GM10266 (cell line): ENCODE measurements at regions not wholly inside any gene's neighbourhood (a gene's known extent, or its start where the extent isn't known, plus 50 kb on each side); places are given as distances from the start of the nearest gene placed in this dataset.

Experiments
- DNase-seq: peaks from one replicate; pipeline ENCODE4 v3.0.0; 2012; ENCODE audit errors: extremely low spot score
- TF ChIP-seq, protein P1 (sequence below): IDR thresholded peaks from 2 replicates; pipeline ENCODE4 v1.5.1; 2012; ENCODE audit warnings: mild to moderate bottlenecking, low read depth; ENCODE audit not compliant: control insufficient read depth, insufficient read depth; ENCODE audit errors: missing control alignments

- TF ChIP-seq, protein P1, sequence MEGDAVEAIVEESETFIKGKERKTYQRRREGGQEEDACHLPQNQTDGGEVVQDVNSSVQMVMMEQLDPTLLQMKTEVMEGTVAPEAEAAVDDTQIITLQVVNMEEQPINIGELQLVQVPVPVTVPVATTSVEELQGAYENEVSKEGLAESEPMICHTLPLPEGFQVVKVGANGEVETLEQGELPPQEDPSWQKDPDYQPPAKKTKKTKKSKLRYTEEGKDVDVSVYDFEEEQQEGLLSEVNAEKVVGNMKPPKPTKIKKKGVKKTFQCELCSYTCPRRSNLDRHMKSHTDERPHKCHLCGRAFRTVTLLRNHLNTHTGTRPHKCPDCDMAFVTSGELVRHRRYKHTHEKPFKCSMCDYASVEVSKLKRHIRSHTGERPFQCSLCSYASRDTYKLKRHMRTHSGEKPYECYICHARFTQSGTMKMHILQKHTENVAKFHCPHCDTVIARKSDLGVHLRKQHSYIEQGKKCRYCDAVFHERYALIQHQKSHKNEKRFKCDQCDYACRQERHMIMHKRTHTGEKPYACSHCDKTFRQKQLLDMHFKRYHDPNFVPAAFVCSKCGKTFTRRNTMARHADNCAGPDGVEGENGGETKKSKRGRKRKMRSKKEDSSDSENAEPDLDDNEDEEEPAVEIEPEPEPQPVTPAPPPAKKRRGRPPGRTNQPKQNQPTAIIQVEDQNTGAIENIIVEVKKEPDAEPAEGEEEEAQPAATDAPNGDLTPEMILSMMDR = no peak
Measured at GRCh38 chr19:23999821-24000610, 85.3 kb downstream of the ZNF726 start.

GRCh38 chr19:24000656-24001055, 86.0 kb downstream of the ZNF726 start:
- TF ChIP-seq, protein P1 = no peak
- DNase-seq = no peak

More at GRCh38 chr19:23999821-24000610, 85.3 kb downstream of the ZNF726 start:
- DNase-seq = no peak

GRCh38 chr19:24002256-24002945, 84.6 kb upstream of the ZNF254 start:
- no peak for DNase-seq
- TF ChIP-seq, protein P1 = no peak

DNA sequence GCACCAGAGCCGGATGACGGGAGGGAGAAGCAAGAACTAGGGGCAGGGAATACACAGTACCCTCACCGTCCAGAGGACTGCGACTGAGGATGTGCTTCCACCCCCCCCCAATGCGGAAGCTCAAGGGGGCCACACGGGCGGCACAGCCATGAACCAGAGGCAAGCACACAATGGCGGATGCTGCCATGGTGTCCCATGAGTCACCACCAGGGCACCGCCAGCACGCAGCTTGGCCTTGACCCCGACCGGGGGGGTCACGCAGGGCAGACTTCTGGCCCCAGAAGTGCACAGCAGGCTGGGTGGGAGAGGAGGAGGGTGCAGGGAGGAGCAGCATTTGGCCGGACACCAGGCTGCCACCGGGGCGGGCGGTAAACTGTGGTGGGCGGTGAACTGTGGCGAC, 83.5 kb upstream of the ZNF254 start:
- TF ChIP-seq, protein P1 = no peak
- DNase-seq = no peak

DNA sequence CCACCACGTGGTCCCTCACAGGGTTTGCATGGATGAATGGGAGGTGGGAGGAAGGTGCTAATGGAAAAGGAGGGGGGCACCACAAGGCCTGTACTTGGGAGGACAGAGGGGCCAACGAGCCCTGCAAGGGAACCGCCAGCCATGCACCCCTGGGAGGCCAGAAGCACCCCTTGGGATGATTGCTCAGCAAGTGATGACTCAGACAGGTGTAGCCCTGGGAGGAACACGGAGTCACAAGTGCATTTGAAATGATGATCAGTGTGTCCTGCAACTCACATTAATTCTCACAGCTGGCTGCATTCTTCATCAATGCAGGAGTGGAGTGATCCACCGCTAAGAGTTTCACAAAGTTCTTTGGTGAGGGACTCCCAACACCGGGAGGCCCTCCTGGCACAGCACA, 82.8 kb upstream of the ZNF254 start:
- TF ChIP-seq, protein P1 = no peak
- DNase-seq = no peak

DNA sequence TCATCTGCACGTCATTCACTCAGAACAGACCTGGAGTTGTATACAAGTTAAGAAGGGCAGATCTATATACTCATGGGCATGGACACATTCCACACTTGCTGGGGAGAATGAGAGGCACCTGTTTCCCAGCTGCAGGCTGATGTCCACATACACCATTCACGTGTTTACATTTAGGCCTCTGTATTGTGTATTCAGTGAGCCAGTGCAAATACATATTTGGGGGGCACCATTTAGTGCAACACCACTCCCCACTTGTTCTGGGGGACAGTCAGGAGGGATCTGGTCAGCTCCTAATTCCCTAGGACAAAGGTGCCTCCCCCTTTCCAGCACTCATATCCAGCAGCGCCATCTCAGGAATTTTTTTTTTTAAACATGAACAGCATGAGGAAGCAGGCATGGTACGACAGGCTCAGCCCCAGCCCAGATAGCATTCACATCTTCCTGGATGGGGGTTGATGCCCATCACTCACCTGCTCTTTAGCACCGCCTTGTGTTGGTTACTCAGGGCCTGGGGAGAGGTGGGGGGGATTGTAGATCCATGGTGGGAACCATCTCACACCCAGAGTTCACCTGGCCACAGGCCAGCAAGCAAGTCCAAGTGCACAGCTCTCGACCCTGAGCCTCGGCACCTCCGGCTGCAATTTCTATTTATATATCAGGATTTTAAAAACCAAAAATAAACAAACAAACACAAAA, 56.9 kb upstream of the ZNF254 start:
- no peak for DNase-seq
- TF ChIP-seq, protein P1 = no peak

- TF ChIP-seq, protein P1 = no peak
- no peak for DNase-seq
Measured at GRCh38 chr19:24032651-24033050, 54.3 kb upstream of the ZNF254 start.
